ENCODE measurements at regions not wholly inside any gene's neighbourhood (a gene's known extent, or its start where the extent isn't known, plus 50 kb on each side); places are given as distances from the start of the nearest gene placed in this dataset.

DNA sequence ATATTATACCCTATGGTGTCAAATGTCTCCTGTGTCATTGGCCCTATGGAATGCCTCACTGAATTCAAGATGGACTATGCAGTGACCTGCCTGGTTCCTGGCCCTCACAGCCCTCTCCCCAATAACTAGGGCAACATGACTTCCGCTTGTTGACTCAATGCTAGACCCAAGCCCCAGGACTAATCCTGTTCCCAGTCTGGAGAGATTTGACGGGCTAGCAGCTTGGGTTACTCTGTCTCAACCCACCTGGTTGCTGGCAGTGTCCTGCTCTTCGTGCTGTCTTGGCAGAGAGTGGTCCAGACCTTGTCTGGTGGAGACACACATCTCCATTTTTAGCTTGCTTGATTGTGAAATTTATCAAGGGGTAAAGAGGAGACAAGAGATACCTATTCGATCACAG lies 135.8 kb upstream of the HES1 start:
- peaks cover 25% of the 10 kb centered on the region for H3K27me3 ChIP-seq (ENCODE audit: control insufficient read depth, insufficient read depth, low read length)
- peaks cover 22% of the 10 kb centered on the region for H3K4me1 ChIP-seq (ENCODE audit: control insufficient read depth, insufficient read depth, low read length)
- no peaks in the 10 kb centered on the region for H3K36me3 ChIP-seq (ENCODE audit: control insufficient read depth, insufficient read depth, low read length)
- H3K9ac ChIP-seq (ENCODE audit: low read depth, low read length), result no peak overlapping the region
- no peaks in the 10 kb centered on the region for H3K9me3 ChIP-seq (ENCODE audit: control insufficient read depth, insufficient read depth, low read length)
- no peak overlapping the region for H3K4me3 ChIP-seq (ENCODE audit: low read depth, low read length)

DNA sequence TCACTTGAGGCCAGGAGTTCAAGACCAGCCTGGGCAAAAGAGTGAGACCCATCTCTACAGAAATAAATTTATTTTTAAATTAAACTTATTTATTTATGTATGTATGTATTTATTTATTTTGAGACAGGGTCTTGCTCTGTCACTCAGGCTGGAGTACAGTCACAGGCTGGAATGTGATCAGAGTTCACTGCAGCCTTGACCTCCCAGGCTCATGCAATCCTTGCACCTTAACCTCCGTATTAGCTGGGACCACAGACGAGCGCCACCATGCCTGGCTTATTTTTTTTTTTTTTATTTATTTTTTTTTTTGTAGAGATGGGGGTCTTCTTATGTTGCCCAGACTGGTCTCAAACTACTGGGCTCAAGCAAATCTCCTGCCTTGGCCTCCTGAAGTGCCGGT lies 135.2 kb upstream of the HES1 start:
- Histone ChIP-seq H3K36me3 (ENCODE audit: control insufficient read depth, insufficient read depth, low read length) (no peaks in the 10 kb centered on the region), H3K4me3 (ENCODE audit: low read depth, low read length) (no peak overlapping the region), H3K9me3 (ENCODE audit: control insufficient read depth, insufficient read depth, low read length) (no peaks in the 10 kb centered on the region), H3K9ac (ENCODE audit: low read depth, low read length) (no peak overlapping the region), H3K4me1 (ENCODE audit: control insufficient read depth, insufficient read depth, low read length) (peaks cover 19% of the 10 kb centered on the region), H3K27me3 (ENCODE audit: control insufficient read depth, insufficient read depth, low read length) (peaks cover 27% of the 10 kb centered on the region)

- no peak overlapping the region for H3K9ac ChIP-seq (ENCODE audit: low read depth, low read length)
Observed at GRCh38 chr3:194001728-194002459, 134.1 kb upstream of the HES1 start.

DNA sequence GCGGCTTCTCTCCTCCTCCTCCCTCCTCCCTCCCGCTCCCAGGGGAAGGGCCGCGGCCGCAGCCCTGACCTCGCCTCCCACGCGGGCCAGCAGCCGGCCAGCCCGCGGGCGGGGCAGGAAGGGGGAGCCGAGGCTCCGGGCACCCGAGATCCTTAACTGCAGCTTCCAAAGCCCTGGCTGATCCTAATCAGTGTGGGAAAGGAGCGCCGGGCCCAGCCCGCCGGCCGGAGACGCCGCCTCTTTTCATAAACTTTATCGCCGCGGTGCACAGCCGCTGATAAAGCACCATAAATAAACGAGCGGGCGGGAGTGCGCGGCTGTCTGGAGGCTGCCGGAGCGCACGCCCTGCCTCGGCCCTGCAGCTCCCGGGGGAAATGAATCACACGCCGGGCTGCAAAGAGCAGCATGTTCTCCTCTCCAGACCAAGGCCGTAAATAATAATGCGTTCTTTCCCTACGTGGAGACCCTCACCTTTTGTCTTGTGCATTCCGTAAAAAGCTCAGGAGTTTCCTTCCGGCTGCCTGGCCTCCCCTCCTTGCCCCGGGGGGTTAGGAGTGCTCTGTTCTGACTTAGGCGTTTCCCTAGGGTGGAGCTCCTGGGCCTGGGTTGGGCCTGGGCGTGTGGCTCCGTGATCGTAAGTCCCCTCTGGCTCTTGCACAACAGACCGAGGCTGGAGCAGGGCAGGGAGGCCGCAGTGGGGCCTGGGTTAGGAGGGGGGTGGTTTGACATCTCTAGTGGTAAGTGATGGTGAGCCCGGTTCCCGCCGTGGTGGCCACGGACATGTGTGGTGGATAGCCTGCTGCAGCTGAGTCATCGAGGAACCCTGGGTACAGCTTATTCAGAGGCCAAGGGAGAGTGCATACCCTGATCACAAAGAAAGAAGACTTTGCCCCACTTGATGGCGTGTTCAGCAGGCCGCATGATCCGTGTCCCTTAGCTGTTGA lies 132.6 kb upstream of the HES1 start:
- H3K9me3 ChIP-seq (ENCODE audit: control insufficient read depth, insufficient read depth, low read length), result no peaks in the 10 kb centered on the region
- H3K27me3 ChIP-seq (ENCODE audit: control insufficient read depth, insufficient read depth, low read length), result peaks cover 26% of the 10 kb centered on the region
- no peaks in the 10 kb centered on the region for H3K36me3 ChIP-seq (ENCODE audit: control insufficient read depth, insufficient read depth, low read length)
- peak overlapping the region; percentile 51 for H3K4me3 ChIP-seq (ENCODE audit: low read depth, low read length)
- peak overlapping the region; percentile 32 for H3K9ac ChIP-seq (ENCODE audit: low read depth, low read length)
- H3K4me1 ChIP-seq (ENCODE audit: control insufficient read depth, insufficient read depth, low read length), result peaks cover 2% of the 10 kb centered on the region

More at GRCh38 chr3:194001728-194002459, 134.1 kb upstream of the HES1 start:
- peaks cover 12% of the 10 kb centered on the region for H3K4me1 ChIP-seq (ENCODE audit: control insufficient read depth, insufficient read depth, low read length)
- H3K9me3 ChIP-seq (ENCODE audit: control insufficient read depth, insufficient read depth, low read length), result no peaks in the 10 kb centered on the region
- H3K4me3 ChIP-seq (ENCODE audit: low read depth, low read length), result no peak overlapping the region
- no peaks in the 10 kb centered on the region for H3K36me3 ChIP-seq (ENCODE audit: control insufficient read depth, insufficient read depth, low read length)
- peaks cover 33% of the 10 kb centered on the region for H3K27me3 ChIP-seq (ENCODE audit: control insufficient read depth, insufficient read depth, low read length)

DNA sequence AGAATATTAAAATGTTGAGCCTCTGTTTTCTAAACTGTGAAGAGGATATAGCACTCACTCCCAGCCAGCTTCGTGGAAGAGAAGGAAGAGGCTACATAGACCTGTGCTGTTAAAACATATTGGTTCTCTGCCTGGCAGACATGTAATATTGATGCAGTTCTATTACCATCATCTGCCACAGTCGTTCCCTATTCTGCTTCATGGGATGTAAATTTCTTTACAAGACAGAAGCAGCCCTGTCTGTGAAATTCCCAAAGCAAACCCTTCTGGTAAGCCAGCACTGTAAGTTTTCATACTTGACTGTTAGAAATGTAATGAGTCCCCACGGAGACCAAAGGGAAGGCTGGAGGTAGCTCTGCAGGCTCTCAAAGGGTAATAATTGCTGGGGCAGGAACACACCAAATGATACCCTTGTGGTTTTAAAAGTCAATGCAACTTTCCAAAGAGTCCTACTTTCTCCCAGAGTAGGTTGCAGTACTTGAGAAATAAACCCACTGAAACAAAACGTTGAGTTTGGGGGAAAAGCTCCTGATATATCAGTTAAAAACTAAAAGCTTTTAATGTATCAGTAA lies 129.9 kb upstream of the HES1 start:
- H3K4me3 ChIP-seq (ENCODE audit: low read depth, low read length), result no peak overlapping the region
- H3K36me3 ChIP-seq (ENCODE audit: control insufficient read depth, insufficient read depth, low read length), result no peaks in the 10 kb centered on the region
- H3K27me3 ChIP-seq (ENCODE audit: control insufficient read depth, insufficient read depth, low read length), result peaks cover 26% of the 10 kb centered on the region
- H3K9ac ChIP-seq (ENCODE audit: low read depth, low read length), result no peak overlapping the region
- H3K9me3 ChIP-seq (ENCODE audit: control insufficient read depth, insufficient read depth, low read length), result no peaks in the 10 kb centered on the region
- H3K4me1 ChIP-seq (ENCODE audit: control insufficient read depth, insufficient read depth, low read length), result peaks cover 2% of the 10 kb centered on the region

- Histone ChIP-seq H3K4me3 (ENCODE audit: low read depth, low read length) (no peak overlapping the region), H3K9me3 (ENCODE audit: control insufficient read depth, insufficient read depth, low read length) (no peaks in the 10 kb centered on the region), H3K36me3 (ENCODE audit: control insufficient read depth, insufficient read depth, low read length) (no peaks in the 10 kb centered on the region), H3K27me3 (ENCODE audit: control insufficient read depth, insufficient read depth, low read length) (peaks cover 21% of the 10 kb centered on the region), H3K4me1 (ENCODE audit: control insufficient read depth, insufficient read depth, low read length) (no peaks in the 10 kb centered on the region), H3K9ac (ENCODE audit: low read depth, low read length) (no peak overlapping the region)
Observed at GRCh38 chr3:194007592-194008337, 128.2 kb upstream of the HES1 start.

DNA sequence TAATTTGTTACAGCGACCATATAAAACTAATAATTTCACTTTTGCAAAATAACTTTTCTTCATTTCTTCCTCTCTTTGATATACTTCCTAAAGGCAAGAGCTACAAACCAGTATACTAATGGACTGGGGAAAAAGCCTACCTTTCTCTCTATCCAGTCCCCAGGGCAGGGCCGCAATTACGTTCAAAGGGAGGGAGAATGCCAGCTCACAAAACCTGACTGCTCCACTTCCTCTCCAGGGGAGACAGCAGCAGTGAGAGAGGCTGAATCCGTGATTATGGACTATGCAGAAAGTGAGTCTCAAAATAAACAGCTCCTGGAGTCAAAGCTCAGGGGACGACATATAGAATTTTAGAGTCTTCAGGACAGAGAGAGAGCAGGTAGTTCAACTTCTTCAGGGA lies 126.9 kb upstream of the HES1 start:
- Histone ChIP-seq H3K36me3 (ENCODE audit: control insufficient read depth, insufficient read depth, low read length) (no peaks in the 10 kb centered on the region), H3K9me3 (ENCODE audit: control insufficient read depth, insufficient read depth, low read length) (no peaks in the 10 kb centered on the region), H3K27me3 (ENCODE audit: control insufficient read depth, insufficient read depth, low read length) (peaks cover 16% of the 10 kb centered on the region)

GRCh38 chr3:194009892-194010533 lies 125.9 kb upstream of the HES1 start:
- H3K27me3 ChIP-seq (ENCODE audit: control insufficient read depth, insufficient read depth, low read length), result peaks cover 10% of the 10 kb centered on the region

More for the DNA sequence above, 126.9 kb upstream of the HES1 start:
- H3K4me1 ChIP-seq (ENCODE audit: control insufficient read depth, insufficient read depth, low read length), result no peaks in the 10 kb centered on the region
- no peak overlapping the region for H3K4me3 ChIP-seq (ENCODE audit: low read depth, low read length)
- no peak overlapping the region for H3K9ac ChIP-seq (ENCODE audit: low read depth, low read length)

GRCh38 chr3:194011807-194012206 lies 124.1 kb upstream of the HES1 start:
- no peak overlapping the region for H3K4me3 ChIP-seq (ENCODE audit: low read depth, low read length)
- H3K27me3 ChIP-seq (ENCODE audit: control insufficient read depth, insufficient read depth, low read length), result peaks cover 2% of the 10 kb centered on the region
- H3K9me3 ChIP-seq (ENCODE audit: control insufficient read depth, insufficient read depth, low read length), result no peaks in the 10 kb centered on the region
- H3K9ac ChIP-seq (ENCODE audit: low read depth, low read length), result no peak overlapping the region
- no peaks in the 10 kb centered on the region for H3K4me1 ChIP-seq (ENCODE audit: control insufficient read depth, insufficient read depth, low read length)
- no peaks in the 10 kb centered on the region for H3K36me3 ChIP-seq (ENCODE audit: control insufficient read depth, insufficient read depth, low read length)

More at GRCh38 chr3:194009892-194010533, 125.9 kb upstream of the HES1 start:
- Histone ChIP-seq H3K4me3 (ENCODE audit: low read depth, low read length) (no peak overlapping the region), H3K4me1 (ENCODE audit: control insufficient read depth, insufficient read depth, low read length) (no peaks in the 10 kb centered on the region), H3K9me3 (ENCODE audit: control insufficient read depth, insufficient read depth, low read length) (no peaks in the 10 kb centered on the region), H3K9ac (ENCODE audit: low read depth, low read length) (no peak overlapping the region), H3K36me3 (ENCODE audit: control insufficient read depth, insufficient read depth, low read length) (no peaks in the 10 kb centered on the region)

DNA sequence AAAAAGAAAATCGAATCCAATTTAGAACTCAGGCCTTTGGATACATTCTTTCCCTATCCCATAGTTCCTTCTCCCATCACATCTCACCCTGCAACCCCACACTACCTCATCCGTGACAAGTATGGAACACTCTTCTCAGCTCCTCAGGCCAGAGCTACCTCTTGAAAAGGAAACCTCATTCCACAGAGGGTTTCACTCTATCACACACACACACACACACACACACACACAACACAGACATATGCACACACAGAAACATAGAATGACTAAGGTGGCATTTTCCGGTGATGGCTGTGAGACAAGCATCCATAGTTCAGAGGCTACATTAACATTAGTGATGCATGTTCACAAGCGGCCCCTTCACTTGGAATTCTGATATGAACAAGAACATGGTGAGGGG lies 122.0 kb upstream of the HES1 start:
- no peaks in the 10 kb centered on the region for H3K9me3 ChIP-seq (ENCODE audit: control insufficient read depth, insufficient read depth, low read length)
- H3K4me1 ChIP-seq (ENCODE audit: control insufficient read depth, insufficient read depth, low read length), result no peaks in the 10 kb centered on the region
- H3K36me3 ChIP-seq (ENCODE audit: control insufficient read depth, insufficient read depth, low read length), result no peaks in the 10 kb centered on the region
- no peaks in the 10 kb centered on the region for H3K27me3 ChIP-seq (ENCODE audit: control insufficient read depth, insufficient read depth, low read length)
- no peak overlapping the region for H3K9ac ChIP-seq (ENCODE audit: low read depth, low read length)
- H3K4me3 ChIP-seq (ENCODE audit: low read depth, low read length), result no peak overlapping the region

GRCh38 chr3:194014756-194015155 lies 121.2 kb upstream of the HES1 start:
- H3K36me3 ChIP-seq (ENCODE audit: control insufficient read depth, insufficient read depth, low read length), result no peaks in the 10 kb centered on the region
- H3K4me1 ChIP-seq (ENCODE audit: control insufficient read depth, insufficient read depth, low read length), result no peaks in the 10 kb centered on the region
- H3K4me3 ChIP-seq (ENCODE audit: low read depth, low read length), result no peak overlapping the region
- no peaks in the 10 kb centered on the region for H3K9me3 ChIP-seq (ENCODE audit: control insufficient read depth, insufficient read depth, low read length)
- H3K9ac ChIP-seq (ENCODE audit: low read depth, low read length), result no peak overlapping the region
- no peaks in the 10 kb centered on the region for H3K27me3 ChIP-seq (ENCODE audit: control insufficient read depth, insufficient read depth, low read length)
